Activated CD8-positive, alpha-beta memory T cell treated with anti-CD3 and anti-CD28 coated beads, Interleukin-2, amount 10 ng/mL, durations not matched to agents 7 days and 5 days (primary cell): ENCODE measurements at regions not wholly inside any gene's neighbourhood (a gene's known extent, or its start where the extent isn't known, plus 50 kb on each side); places are given as distances from the start of the nearest gene placed in this dataset.

Experiments used
- ATAC-seq: fragments of 150-1000 bp; cut with Tn5 transposase; one replicate; pipeline ENCODE4 v1.10.0; 2021; ENCODE audit warnings: moderate library complexity
- CTCF ChIA-PET: fragments of 350-600 bp; sonication (Branson Sonifier 250); formaldehyde crosslinking; loops from one replicate; lab custom pipeline; 2021; ENCODE audit warnings: antibody characterized with exemption; lab: Charles Lee
- DNase-seq: peaks from one replicate; pipeline ENCODE4 v3.0.0-alpha.2; 2020
- H3K27ac Mint-ChIP-seq: one replicate; pipeline ENCODE4 v1.8.0; 2021; ENCODE audit warnings: mild to moderate bottlenecking, mixed read lengths
- H3K27me3 Mint-ChIP-seq: one replicate; pipeline ENCODE4 v1.8.0; 2021; ENCODE audit warnings: mixed read lengths
- H3K36me3 Mint-ChIP-seq: one replicate; pipeline ENCODE4 v1.8.0; 2021; ENCODE audit warnings: mild to moderate bottlenecking, mixed read lengths
- H3K4me1 Mint-ChIP-seq: one replicate; pipeline ENCODE4 v1.8.0; 2021; ENCODE audit warnings: mixed read lengths
- H3K4me3 Mint-ChIP-seq: one replicate; pipeline ENCODE4 v1.8.0; 2021; ENCODE audit warnings: mild to moderate bottlenecking, moderate library complexity, mixed read lengths
- H3K9me3 Mint-ChIP-seq: one replicate; pipeline ENCODE4 v1.8.0; 2022; ENCODE audit warnings: low read depth, mixed read lengths

DNA sequence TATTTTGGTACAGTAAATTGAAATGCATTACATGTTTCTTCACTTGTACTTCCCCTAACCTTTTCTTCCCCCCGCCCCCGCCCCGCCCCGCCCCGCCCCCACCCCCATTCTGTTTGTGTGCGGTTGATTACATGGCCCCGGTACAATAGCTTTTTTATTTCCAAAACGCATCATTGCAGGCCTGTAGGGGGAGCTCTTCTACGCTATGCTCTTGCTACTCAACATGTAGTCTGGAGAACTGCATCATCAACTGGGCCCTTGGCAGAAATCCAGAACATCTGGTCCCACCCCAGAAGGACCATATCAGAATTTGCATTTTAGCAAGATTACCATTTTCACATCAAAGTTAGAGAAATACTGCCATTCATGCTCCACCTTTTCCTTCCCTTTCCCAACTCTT, 333.3 kb upstream of the DDX53 start:
- H3K36me3 Mint-ChIP-seq = no peaks in the 10 kb centered on the region
- no peaks in the 10 kb centered on the region for H3K4me1 Mint-ChIP-seq
- H3K27ac Mint-ChIP-seq = no peak overlapping the region
- H3K9me3 Mint-ChIP-seq = no peaks in the 10 kb centered on the region
- H3K4me3 Mint-ChIP-seq = no peak overlapping the region
- DNase-seq (no peak), ATAC-seq (no peak)
- H3K27me3 Mint-ChIP-seq = no peaks in the 10 kb centered on the region
- CTCF ChIA-PET = no interaction called here

DNA sequence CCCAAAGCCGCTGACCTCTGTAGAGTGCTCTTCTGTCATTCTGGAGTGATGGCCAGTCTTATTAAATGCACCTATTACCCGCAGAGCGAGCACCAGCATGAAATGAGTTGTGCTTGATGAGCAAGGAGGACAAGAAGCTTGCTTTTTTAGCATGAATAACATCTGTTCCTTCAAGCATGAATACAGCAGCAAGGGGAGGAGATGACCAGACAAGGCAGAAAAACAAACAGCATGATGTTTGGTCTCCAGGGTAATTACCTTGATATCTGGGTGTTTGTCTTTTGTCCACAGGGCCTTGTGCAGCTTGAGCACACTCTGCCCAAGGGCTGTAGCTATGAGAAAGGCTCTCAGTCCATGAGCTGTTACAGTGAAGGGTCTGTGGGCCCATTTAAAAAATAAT, 324.8 kb upstream of the DDX53 start:
- ATAC-seq = no peak
- CTCF ChIA-PET = no interaction called here

DNA sequence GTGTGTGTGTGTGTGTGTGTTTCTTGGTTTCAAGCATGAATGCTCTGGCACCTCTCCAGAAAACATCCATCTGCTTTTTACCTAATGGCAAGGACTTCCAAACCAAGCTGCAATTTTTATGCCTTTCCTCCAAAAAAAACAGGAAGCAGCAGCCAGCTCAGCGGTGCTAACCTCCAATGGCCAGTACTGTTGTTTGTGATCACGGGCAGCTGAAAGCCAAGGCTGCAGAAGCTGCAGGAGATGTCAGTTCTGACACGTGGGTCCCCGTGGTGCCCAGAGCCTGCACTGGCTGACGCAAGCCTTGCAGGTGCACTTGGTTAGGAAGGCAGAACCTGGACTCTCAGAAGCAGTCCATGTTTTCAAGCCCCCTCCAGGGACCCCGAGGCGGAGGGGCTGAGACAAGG, 313.6 kb upstream of the DDX53 start:
- Mint-ChIP-seq H3K9me3 (no peaks in the 10 kb centered on the region), H3K27me3 (no peaks in the 10 kb centered on the region), H3K36me3 (no peaks in the 10 kb centered on the region), H3K4me1 (no peaks in the 10 kb centered on the region), H3K4me3 (no peak overlapping the region), H3K27ac (no peak overlapping the region)
- DNase-seq (no peak), ATAC-seq (no peak)
- CTCF ChIA-PET = no interaction called here

More for the DNA sequence above, 324.8 kb upstream of the DDX53 start:
- no peak for DNase-seq
- H3K9me3 Mint-ChIP-seq = peaks cover 2% of the 10 kb centered on the region
- no peak overlapping the region for H3K4me3 Mint-ChIP-seq
- no peaks in the 10 kb centered on the region for H3K36me3 Mint-ChIP-seq
- H3K27me3 Mint-ChIP-seq = no peaks in the 10 kb centered on the region
- H3K4me1 Mint-ChIP-seq = no peaks in the 10 kb centered on the region
- no peak overlapping the region for H3K27ac Mint-ChIP-seq

DNA sequence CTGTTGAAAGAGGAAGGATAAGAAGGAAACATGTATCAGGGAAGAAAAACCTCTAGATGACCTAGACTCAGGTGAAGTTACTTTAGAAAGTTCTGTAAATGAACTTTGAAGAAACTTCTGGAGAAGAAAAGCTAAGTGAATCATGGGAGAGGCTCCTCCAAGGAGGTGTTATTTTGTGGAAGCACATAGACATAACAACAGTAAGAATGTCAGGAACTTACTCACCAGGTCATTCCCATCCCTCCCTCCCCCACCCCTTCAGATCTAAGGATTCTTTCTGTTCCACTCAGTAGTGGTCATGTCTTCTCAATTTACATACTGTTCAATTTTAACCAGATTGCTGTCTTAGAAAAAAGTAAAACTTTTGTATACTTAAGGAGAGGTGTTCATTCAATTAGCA, 310.5 kb upstream of the DDX53 start:
- Mint-ChIP-seq H3K4me1 (no peaks in the 10 kb centered on the region), H3K4me3 (no peak overlapping the region)
- CTCF ChIA-PET = no interaction called here

DNA sequence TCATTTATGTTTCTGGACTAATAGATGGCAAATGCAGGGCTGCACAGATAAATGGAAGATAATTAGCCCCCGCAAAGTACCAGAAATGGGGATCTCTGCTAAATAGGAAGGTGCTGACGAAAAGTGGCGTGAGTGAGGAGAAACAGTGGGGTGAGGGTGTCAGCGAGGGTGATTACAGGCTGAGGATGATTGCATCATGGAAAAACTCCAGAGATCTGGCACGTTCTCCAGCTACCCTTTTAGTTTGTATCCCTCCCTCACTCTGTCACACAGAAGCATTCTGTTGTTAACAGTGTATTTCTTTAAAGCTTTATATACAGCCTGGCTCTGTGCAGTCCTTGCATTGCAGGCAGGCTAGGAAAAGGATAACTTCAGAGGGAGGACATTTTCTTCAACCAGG, 309.6 kb upstream of the DDX53 start:
- Mint-ChIP-seq H3K4me3 (no peak overlapping the region), H3K4me1 (no peaks in the 10 kb centered on the region), H3K27ac (no peak overlapping the region), H3K9me3 (no peaks in the 10 kb centered on the region), H3K36me3 (no peaks in the 10 kb centered on the region), H3K27me3 (no peaks in the 10 kb centered on the region)
- ATAC-seq (no peak), DNase-seq (no peak)
- CTCF ChIA-PET = no interaction called here

More for the DNA sequence above, 310.5 kb upstream of the DDX53 start:
- Mint-ChIP-seq H3K27me3 (no peaks in the 10 kb centered on the region), H3K36me3 (no peaks in the 10 kb centered on the region), H3K9me3 (no peaks in the 10 kb centered on the region), H3K27ac (no peak overlapping the region)
- DNase-seq = no peak
- ATAC-seq = no peak

DNA sequence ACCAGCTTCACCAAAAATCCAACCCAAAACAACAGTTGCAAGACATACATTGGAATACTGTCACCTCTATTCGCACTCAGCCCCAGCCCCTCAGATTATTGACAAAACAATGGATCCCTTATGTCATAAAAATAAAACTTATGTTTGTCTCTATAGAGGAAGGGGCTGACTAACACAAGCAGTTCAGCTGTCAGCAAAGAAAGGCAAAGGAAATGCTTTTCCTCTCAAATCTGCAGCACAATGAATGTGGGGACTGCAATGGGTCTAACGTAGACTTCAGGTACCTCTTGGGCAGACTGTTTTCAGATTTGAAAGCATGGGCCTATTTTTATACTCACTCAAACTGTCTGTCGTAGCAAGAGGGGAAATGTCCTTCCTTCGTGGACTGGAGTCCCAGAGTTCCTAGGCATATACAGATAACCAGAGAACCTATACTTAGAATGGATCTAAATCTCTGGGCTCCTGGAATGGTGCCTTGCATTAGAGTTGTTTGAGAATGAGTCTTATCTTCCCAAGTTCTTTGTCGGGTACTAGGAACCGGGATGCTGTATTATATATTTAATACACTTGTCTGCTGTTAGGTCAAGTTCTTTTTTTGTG, 307.7 kb upstream of the DDX53 start:
- Mint-ChIP-seq H3K27me3 (no peaks in the 10 kb centered on the region), H3K4me3 (no peak overlapping the region), H3K9me3 (no peaks in the 10 kb centered on the region), H3K36me3 (no peaks in the 10 kb centered on the region), H3K4me1 (no peaks in the 10 kb centered on the region), H3K27ac (no peak overlapping the region)
- CTCF ChIA-PET = no interaction called here
- ATAC-seq (no peak), DNase-seq (no peak)

DNA sequence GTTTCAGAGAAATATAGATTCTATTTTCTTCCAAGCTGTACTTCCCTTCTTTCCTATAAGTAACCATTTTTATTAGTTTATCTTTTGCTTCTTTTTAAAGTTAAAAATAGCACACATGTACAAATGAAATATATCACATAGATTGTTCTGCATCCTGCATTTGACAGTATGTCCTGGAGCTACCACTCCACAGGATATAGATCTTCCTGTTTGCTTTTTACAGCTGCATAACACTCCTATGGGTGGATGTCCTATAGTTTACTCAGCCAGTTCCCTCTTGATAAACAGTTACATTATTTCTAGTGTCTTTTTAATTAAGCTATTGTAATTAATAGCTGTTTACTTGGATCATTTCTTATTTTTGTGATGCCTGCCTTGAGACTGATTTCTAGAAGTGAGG, 301.6 kb upstream of the DDX53 start:
- Mint-ChIP-seq H3K27me3 (no peaks in the 10 kb centered on the region), H3K27ac (no peak overlapping the region), H3K36me3 (no peaks in the 10 kb centered on the region), H3K4me1 (no peaks in the 10 kb centered on the region), H3K9me3 (no peaks in the 10 kb centered on the region), H3K4me3 (no peak overlapping the region)
- DNase-seq (no peak), ATAC-seq (no peak)
- CTCF ChIA-PET = no interaction called here

DNA sequence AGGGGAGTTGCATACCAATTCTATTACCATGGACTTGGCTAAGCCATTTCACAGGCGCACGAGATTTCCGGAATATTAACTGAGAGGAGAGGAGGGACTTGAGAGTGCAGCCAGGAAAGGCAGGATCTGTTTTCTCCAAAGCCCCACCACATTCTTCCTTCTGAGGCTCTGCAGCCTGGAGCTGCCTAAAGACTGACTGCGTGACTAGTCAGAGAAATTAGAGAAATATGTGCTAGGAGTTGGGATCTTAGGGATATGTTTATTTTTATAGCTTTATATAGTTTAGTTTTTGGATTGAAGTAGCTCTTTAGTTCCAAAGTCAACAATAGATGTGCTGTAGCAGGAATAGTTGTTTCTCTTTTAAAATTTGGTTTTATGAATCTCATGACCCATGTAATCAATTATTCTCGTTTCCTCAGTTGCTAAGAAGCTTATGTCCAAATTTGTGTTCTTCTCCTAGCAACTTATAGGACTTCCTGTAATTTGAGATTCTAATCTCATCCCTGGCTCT, 300.1 kb upstream of the DDX53 start:
- H3K4me1 Mint-ChIP-seq = no peaks in the 10 kb centered on the region
- no peaks in the 10 kb centered on the region for H3K27me3 Mint-ChIP-seq
- CTCF ChIA-PET = no interaction called here
- ATAC-seq = no peak
- H3K4me3 Mint-ChIP-seq = no peak overlapping the region
- H3K27ac Mint-ChIP-seq = no peak overlapping the region
- no peaks in the 10 kb centered on the region for H3K36me3 Mint-ChIP-seq
- no peaks in the 10 kb centered on the region for H3K9me3 Mint-ChIP-seq
- no peak for DNase-seq

DNA sequence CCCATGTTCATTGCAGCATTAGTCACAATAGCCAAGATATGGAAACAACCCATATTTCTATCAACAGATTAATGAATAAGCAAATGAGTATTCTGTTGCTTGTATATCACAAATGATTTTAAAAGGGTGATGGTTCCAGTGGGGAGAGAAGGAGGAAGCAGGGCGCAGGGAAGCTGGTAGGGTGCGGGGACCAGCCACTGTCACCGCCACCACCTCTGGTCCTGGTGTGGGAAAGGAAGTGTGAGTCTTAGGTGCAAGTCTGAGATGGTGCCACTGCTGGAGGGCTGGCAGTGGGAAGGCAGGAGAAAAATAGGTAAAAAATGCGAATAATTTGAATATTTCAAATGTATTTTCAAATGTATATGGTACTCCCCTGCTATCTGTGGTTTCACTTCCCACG, 286.8 kb upstream of the DDX53 start:
- Mint-ChIP-seq H3K4me3 (no peak overlapping the region), H3K27me3 (no peaks in the 10 kb centered on the region), H3K9me3 (no peaks in the 10 kb centered on the region), H3K4me1 (no peaks in the 10 kb centered on the region), H3K36me3 (no peaks in the 10 kb centered on the region), H3K27ac (no peak overlapping the region)
- DNase-seq (no peak), ATAC-seq (no peak)
- CTCF ChIA-PET = no interaction called here

DNA sequence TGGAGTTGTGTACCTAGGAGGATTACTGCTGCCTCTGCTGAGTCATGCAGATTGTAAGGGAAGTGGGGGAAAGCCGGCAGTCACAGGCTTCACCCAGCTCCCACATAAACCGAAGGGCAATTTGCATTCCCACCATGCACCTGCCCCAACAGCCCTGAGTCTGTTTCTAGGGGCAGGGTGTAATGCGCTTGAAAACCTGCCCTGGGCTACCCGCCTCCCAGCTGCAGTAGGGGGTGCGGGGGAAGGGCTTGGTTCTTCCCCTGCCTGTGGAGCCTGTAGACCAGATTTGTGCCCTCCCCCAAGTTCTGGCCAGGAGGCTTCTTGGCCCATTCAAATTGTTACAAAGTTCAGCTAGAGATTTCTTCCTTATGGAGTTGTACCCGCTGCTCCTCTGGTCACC, 269.2 kb upstream of the DDX53 start:
- no peak for ATAC-seq
- no peaks in the 10 kb centered on the region for H3K27me3 Mint-ChIP-seq
- CTCF ChIA-PET = no interaction called here

DNA sequence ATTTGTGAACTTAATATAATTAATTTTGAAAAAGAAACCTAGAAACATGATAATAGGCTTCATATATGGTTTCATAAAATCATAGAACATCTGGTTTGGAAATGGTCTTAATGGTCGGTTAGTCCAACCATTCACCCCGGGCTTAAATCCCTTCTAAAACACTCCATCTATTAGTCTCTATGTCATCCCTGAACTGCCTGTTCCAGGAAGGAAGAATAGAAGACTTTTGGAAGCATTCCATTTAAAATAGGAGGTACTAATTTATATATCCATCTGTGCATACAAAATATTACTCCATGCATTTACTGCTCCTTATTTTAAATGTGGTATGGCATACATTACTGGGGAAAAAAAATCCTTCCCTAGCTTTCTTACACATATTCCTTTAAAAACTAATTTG, 262.2 kb upstream of the DDX53 start:
- Mint-ChIP-seq H3K9me3 (no peaks in the 10 kb centered on the region), H3K36me3 (no peaks in the 10 kb centered on the region), H3K4me1 (no peaks in the 10 kb centered on the region), H3K27ac (no peak overlapping the region), H3K4me3 (no peak overlapping the region), H3K27me3 (no peaks in the 10 kb centered on the region)
- ATAC-seq = no peak
- DNase-seq = no peak
- CTCF ChIA-PET = interaction anchor here (0.8 kb wide), 1 partner anchor 11 kb away, joined by 3 read pairs; no protein-coding TSS in a partner anchor

More for the DNA sequence above, 269.2 kb upstream of the DDX53 start:
- H3K4me1 Mint-ChIP-seq = no peaks in the 10 kb centered on the region
- DNase-seq = no peak
- H3K27ac Mint-ChIP-seq = no peak overlapping the region
- H3K4me3 Mint-ChIP-seq = no peak overlapping the region
- no peaks in the 10 kb centered on the region for H3K36me3 Mint-ChIP-seq
- no peaks in the 10 kb centered on the region for H3K9me3 Mint-ChIP-seq

DNA sequence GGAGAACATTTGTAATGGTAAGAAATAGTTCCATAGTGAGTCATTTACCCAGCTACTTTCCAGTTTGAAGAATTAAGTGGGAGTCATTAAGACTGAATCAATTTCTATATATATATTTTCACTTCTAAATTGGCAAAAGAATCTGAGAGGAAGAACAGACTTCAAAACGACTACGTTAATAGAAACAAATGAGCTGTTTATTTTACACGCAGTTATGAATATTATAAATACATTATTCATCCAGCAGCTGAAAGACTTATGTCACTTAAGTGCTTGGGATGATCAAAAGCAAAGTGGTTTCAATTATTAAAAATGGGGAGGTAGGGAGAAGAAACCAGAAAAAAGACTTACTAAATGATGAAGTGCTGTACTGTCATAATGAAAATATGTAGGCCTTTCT, 260.5 kb upstream of the DDX53 start:
- Mint-ChIP-seq H3K36me3 (no peaks in the 10 kb centered on the region), H3K9me3 (no peaks in the 10 kb centered on the region), H3K27ac (no peak overlapping the region), H3K4me3 (no peak overlapping the region), H3K4me1 (no peaks in the 10 kb centered on the region), H3K27me3 (no peaks in the 10 kb centered on the region)
- no peak for DNase-seq
- CTCF ChIA-PET = no interaction called here
- ATAC-seq = no peak

DNA sequence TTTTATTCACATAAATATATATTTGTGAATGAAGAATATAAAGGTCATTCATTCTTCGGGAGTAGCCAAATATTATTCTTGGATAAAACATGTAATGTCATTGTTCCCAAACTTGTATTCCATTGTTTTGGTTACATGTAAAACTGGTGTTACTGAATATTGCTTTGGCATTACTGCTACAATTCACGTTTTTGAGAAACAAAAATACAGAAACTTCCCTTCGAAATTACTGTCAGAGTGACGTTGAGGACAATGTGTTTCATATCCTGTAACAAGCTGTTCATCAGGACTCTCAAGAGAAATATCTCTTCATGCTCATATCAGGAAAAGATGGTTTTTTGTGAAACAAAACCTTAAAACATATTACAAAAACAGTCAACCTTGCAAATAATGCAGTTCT, 258.9 kb upstream of the DDX53 start:
- Mint-ChIP-seq H3K4me1 (no peaks in the 10 kb centered on the region), H3K27ac (no peak overlapping the region), H3K27me3 (no peaks in the 10 kb centered on the region), H3K36me3 (no peaks in the 10 kb centered on the region), H3K9me3 (no peaks in the 10 kb centered on the region), H3K4me3 (no peak overlapping the region)
- CTCF ChIA-PET = no interaction called here
- DNase-seq (no peak), ATAC-seq (no peak)

DNA sequence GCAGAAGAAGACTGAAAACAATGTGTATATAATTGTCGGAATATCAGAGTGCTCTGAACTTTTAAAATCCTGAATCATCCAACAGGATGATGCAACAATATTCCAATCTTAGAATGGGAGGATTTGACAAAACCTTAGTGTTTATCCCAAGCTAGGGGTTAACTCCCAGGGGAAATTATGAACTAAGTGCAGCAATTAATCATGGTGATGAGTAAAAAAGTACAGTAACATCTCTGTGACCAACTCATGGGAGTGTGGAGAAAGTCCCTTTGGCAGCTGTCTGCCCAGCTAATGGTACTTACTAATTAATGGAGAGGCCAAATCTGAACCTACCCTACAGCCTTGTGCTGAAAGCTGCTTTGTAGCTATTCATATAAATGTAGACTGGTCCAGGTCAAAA, 257.6 kb upstream of the DDX53 start:
- ATAC-seq (no peak), DNase-seq (no peak)
- H3K4me1 Mint-ChIP-seq = no peaks in the 10 kb centered on the region
- H3K9me3 Mint-ChIP-seq = no peaks in the 10 kb centered on the region
- no peak overlapping the region for H3K27ac Mint-ChIP-seq
- CTCF ChIA-PET = no interaction called here
- no peaks in the 10 kb centered on the region for H3K36me3 Mint-ChIP-seq
- no peaks in the 10 kb centered on the region for H3K27me3 Mint-ChIP-seq
- H3K4me3 Mint-ChIP-seq = no peak overlapping the region

DNA sequence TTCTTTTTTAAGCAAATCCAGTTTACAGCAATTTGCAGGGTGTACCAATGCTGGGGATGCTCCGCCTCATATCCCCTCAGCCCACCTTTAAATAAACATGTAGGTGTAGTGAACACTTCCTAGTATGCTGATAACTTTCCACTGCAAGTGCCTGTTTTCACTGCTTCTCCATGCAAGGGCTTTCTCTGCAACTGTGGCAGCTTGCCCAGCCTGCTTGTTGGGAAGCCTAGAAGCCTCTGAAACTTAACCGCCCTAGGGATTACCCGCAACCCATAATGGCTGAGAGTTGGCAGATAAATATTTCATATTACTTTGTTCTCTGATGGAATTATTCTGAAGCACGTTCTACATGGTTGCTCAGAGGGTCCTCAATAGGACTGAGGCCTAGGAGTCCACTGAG, 253.7 kb upstream of the DDX53 start:
- Mint-ChIP-seq H3K4me1 (no peaks in the 10 kb centered on the region), H3K27me3 (no peaks in the 10 kb centered on the region), H3K9me3 (no peaks in the 10 kb centered on the region), H3K4me3 (no peak overlapping the region), H3K27ac (no peak overlapping the region), H3K36me3 (no peaks in the 10 kb centered on the region)
- DNase-seq (no peak), ATAC-seq (no peak)
- CTCF ChIA-PET = no interaction called here
